ENCODE measurements at regions not wholly inside any gene's neighbourhood (a gene's known extent, or its start where the extent isn't known, plus 50 kb on each side); places are given as distances from the start of the nearest gene placed in this dataset.

DNA sequence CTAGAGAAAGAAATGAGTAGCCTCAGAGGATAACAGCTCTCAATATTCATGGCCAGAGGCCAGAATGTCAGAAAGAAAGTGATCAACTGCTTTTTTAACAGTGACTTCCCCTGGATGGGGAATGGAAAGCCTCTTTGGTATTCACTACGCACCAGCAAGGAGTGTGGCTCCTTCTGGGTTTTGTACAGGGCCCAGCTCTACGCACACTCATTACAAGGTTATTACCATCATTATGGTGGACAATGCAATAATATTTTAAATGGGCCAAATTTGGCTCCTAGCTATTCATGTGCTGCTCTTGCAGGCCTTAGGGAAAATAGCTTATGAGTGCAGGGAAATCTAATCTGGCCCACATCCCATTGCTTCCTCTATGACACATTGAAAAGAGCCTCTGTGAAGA, 1149.5 kb upstream of the FANCL start (continued):
- TF ChIP-seq, protein P1, sequence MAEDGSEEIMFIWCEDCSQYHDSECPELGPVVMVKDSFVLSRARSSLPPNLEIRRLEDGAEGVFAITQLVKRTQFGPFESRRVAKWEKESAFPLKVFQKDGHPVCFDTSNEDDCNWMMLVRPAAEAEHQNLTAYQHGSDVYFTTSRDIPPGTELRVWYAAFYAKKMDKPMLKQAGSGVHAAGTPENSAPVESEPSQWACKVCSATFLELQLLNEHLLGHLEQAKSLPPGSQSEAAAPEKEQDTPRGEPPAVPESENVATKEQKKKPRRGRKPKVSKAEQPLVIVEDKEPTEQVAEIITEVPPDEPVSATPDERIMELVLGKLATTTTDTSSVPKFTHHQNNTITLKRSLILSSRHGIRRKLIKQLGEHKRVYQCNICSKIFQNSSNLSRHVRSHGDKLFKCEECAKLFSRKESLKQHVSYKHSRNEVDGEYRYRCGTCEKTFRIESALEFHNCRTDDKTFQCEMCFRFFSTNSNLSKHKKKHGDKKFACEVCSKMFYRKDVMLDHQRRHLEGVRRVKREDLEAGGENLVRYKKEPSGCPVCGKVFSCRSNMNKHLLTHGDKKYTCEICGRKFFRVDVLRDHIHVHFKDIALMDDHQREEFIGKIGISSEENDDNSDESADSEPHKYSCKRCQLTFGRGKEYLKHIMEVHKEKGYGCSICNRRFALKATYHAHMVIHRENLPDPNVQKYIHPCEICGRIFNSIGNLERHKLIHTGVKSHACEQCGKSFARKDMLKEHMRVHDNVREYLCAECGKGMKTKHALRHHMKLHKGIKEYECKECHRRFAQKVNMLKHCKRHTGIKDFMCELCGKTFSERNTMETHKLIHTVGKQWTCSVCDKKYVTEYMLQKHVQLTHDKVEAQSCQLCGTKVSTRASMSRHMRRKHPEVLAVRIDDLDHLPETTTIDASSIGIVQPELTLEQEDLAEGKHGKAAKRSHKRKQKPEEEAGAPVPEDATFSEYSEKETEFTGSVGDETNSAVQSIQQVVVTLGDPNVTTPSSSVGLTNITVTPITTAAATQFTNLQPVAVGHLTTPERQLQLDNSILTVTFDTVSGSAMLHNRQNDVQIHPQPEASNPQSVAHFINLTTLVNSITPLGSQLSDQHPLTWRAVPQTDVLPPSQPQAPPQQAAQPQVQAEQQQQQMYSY (CRISPR knock-in tag; IDR thresholded peaks at IDR 0.05), result no peak
- no peak for TF ChIP-seq BHLHE40 (IDR thresholded peaks at IDR 0.05; ENCODE audit: borderline replicate concordance in 1 of 2, low read depth in 2 of 2, low read length in 1 of 2)
- TF ChIP-seq CEBPZ (IDR thresholded peaks at IDR 0.05; ENCODE audit: low read depth, low read length), result no peak
- TF ChIP-seq RAD21 (IDR thresholded peaks at IDR 0.05; ENCODE audit: insufficient read depth, low read depth, low read length), result no peak
- no peak for TF ChIP-seq TCF3 (IDR thresholded peaks at IDR 0.05; ENCODE audit: borderline replicate concordance, insufficient read depth, low read depth, low read length)
- TF ChIP-seq, protein P2, sequence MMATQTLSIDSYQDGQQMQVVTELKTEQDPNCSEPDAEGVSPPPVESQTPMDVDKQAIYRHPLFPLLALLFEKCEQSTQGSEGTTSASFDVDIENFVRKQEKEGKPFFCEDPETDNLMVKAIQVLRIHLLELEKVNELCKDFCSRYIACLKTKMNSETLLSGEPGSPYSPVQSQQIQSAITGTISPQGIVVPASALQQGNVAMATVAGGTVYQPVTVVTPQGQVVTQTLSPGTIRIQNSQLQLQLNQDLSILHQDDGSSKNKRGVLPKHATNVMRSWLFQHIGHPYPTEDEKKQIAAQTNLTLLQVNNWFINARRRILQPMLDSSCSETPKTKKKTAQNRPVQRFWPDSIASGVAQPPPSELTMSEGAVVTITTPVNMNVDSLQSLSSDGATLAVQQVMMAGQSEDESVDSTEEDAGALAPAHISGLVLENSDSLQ (IDR thresholded peaks at IDR 0.05), result no peak
- TF ChIP-seq HSF1 (IDR thresholded peaks at IDR 0.05; ENCODE audit: low read depth, low read length), result no peak
- TF ChIP-seq, protein P3, sequence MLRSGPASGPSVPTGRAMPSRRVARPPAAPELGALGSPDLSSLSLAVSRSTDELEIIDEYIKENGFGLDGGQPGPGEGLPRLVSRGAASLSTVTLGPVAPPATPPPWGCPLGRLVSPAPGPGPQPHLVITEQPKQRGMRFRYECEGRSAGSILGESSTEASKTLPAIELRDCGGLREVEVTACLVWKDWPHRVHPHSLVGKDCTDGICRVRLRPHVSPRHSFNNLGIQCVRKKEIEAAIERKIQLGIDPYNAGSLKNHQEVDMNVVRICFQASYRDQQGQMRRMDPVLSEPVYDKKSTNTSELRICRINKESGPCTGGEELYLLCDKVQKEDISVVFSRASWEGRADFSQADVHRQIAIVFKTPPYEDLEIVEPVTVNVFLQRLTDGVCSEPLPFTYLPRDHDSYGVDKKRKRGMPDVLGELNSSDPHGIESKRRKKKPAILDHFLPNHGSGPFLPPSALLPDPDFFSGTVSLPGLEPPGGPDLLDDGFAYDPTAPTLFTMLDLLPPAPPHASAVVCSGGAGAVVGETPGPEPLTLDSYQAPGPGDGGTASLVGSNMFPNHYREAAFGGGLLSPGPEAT (IDR thresholded peaks at IDR 0.05; ENCODE audit: low read depth), result no peak
- TF ChIP-seq IRF3 (IDR thresholded peaks at IDR 0.05), result no peak
- TF ChIP-seq, protein P4, sequence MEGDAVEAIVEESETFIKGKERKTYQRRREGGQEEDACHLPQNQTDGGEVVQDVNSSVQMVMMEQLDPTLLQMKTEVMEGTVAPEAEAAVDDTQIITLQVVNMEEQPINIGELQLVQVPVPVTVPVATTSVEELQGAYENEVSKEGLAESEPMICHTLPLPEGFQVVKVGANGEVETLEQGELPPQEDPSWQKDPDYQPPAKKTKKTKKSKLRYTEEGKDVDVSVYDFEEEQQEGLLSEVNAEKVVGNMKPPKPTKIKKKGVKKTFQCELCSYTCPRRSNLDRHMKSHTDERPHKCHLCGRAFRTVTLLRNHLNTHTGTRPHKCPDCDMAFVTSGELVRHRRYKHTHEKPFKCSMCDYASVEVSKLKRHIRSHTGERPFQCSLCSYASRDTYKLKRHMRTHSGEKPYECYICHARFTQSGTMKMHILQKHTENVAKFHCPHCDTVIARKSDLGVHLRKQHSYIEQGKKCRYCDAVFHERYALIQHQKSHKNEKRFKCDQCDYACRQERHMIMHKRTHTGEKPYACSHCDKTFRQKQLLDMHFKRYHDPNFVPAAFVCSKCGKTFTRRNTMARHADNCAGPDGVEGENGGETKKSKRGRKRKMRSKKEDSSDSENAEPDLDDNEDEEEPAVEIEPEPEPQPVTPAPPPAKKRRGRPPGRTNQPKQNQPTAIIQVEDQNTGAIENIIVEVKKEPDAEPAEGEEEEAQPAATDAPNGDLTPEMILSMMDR (IDR thresholded peaks at IDR 0.05 in 2 of 3, conservative IDR thresholded peaks at IDR 0.05 in 1 of 3; ENCODE audit: control insufficient read depth in 2 of 3, extremely low read depth in 1 of 3, insufficient read depth in 1 of 3, low read depth in 3 of 3, low read length in 3 of 3), result no peak
- TF ChIP-seq, protein P5, sequence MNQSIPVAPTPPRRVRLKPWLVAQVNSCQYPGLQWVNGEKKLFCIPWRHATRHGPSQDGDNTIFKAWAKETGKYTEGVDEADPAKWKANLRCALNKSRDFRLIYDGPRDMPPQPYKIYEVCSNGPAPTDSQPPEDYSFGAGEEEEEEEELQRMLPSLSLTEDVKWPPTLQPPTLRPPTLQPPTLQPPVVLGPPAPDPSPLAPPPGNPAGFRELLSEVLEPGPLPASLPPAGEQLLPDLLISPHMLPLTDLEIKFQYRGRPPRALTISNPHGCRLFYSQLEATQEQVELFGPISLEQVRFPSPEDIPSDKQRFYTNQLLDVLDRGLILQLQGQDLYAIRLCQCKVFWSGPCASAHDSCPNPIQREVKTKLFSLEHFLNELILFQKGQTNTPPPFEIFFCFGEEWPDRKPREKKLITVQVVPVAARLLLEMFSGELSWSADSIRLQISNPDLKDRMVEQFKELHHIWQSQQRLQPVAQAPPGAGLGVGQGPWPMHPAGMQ (IDR thresholded peaks at IDR 0.05; ENCODE audit: borderline replicate concordance), result no peak
- no peak for TF ChIP-seq NFXL1 (IDR thresholded peaks at IDR 0.05; ENCODE audit: borderline replicate concordance)

All from GM12878 (cell line).